RWPE2 (cell line): ENCODE measurements at regions not wholly inside any gene's neighbourhood (a gene's known extent, or its start where the extent isn't known, plus 50 kb on each side); places are given as distances from the start of the nearest gene placed in this dataset.

Source experiments
- ATAC-seq: fragments of 200-7000 bp; cut with Tn5 transposase; 3 replicates; pipeline ENCODE4 v1.9.1; 2021; ENCODE audit warnings: low read depth
- DNase-seq: peaks from one replicate; pipeline ENCODE4 v3.0.0-alpha.2; 2020; ENCODE audit warnings: low spot score
- H3K27ac ChIP-seq: fragments of 450-650 bp; 2 replicates; pipeline ENCODE4 v1.5.1; 2017; ENCODE audit warnings: mild to moderate bottlenecking; ENCODE audit not compliant: poor library complexity, severe bottlenecking
- H3K27me3 ChIP-seq: fragments of 250-450 bp; sonication (Bioruptor Pico); 2 replicates; pipeline ENCODE4 v1.5.1; 2021; ENCODE audit warnings: mild to moderate bottlenecking, moderate library complexity; ENCODE audit not compliant: insufficient read depth, poor library complexity, severe bottlenecking
- H3K36me3 ChIP-seq: fragments of 250-450 bp; sonication (Bioruptor Pico); 2 replicates; pipeline ENCODE4 v1.5.1; 2020; ENCODE audit warnings: low read depth, mild to moderate bottlenecking, moderate library complexity
- H3K4me1 ChIP-seq: fragments of 250-450 bp; sonication (Bioruptor Pico); 2 replicates; pipeline ENCODE4 v1.5.1; 2021; ENCODE audit warnings: mild to moderate bottlenecking, moderate library complexity; ENCODE audit not compliant: insufficient read depth, poor library complexity, severe bottlenecking
- H3K4me3 ChIP-seq: fragments of 250-450 bp; sonication (Bioruptor Pico); 2 replicates; pipeline ENCODE4 v1.5.1; 2021; ENCODE audit warnings: mild to moderate bottlenecking, moderate library complexity; ENCODE audit not compliant: severe bottlenecking
- H3K9me3 ChIP-seq: fragments of 250-450 bp; sonication (Bioruptor Pico); 2 replicates; pipeline ENCODE4 v1.5.1; 2021; ENCODE audit warnings: mild to moderate bottlenecking, moderate library complexity; ENCODE audit not compliant: severe bottlenecking
- TF ChIP-seq, protein P1 (sequence below): fragments of 450-650 bp; IDR thresholded peaks from one replicate; pipeline ENCODE4 v1.5.1; 2017; ENCODE audit warnings: mild to moderate bottlenecking, moderate library complexity; ENCODE audit not compliant: poor library complexity, severe bottlenecking

DNA sequence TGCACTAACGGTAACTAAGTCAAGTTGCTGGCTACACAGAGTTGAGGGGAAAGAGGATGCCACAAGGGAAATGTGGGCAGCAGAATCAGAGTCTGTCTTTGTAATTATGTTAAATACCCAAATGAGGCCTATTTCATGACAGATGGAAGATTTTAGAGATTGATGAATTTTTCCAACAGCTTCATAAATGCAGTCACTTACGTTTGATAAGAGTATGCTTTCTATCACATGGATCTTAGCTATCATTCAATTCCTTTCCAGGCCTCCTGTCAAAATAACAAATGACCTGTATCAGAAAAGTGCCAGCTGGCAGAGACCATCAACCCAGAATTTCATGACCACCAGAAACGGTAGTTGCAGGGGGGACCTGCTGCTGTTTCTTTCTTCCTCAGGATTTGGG, 148.4 kb upstream of the PLPP4 start:
- DNase-seq = no peak

DNA sequence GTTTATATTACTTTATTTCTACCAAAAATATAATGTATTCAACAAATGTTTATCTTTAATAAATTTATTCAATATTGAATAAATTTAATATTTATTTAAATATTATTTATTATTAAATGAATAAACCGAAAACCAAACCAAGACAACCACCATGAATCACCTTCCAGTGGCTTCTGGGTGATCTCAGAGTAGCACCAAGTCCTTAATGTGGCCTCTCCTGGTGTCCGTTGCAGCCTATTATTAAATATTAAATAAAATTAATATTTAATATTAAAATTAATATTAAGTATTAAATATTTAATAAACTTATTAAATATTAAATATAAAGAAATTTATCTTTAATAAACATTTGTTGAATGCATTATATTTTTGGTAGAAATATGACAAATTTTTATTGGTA, 143.3 kb upstream of the PLPP4 start:
- Histone ChIP-seq H3K4me3 (no peak overlapping the region), H3K27ac (no peak overlapping the region), H3K4me1 (no peaks in the 10 kb centered on the region), H3K27me3 (peaks cover 9% of the 10 kb centered on the region), H3K9me3 (no peaks in the 10 kb centered on the region), H3K36me3 (no peaks in the 10 kb centered on the region)
- ATAC-seq (no peak), DNase-seq (no peak)
- TF ChIP-seq, protein P1, sequence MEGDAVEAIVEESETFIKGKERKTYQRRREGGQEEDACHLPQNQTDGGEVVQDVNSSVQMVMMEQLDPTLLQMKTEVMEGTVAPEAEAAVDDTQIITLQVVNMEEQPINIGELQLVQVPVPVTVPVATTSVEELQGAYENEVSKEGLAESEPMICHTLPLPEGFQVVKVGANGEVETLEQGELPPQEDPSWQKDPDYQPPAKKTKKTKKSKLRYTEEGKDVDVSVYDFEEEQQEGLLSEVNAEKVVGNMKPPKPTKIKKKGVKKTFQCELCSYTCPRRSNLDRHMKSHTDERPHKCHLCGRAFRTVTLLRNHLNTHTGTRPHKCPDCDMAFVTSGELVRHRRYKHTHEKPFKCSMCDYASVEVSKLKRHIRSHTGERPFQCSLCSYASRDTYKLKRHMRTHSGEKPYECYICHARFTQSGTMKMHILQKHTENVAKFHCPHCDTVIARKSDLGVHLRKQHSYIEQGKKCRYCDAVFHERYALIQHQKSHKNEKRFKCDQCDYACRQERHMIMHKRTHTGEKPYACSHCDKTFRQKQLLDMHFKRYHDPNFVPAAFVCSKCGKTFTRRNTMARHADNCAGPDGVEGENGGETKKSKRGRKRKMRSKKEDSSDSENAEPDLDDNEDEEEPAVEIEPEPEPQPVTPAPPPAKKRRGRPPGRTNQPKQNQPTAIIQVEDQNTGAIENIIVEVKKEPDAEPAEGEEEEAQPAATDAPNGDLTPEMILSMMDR = no peak

More for the DNA sequence above, 148.4 kb upstream of the PLPP4 start:
- Histone ChIP-seq H3K9me3 (no peaks in the 10 kb centered on the region), H3K27ac (no peak overlapping the region), H3K27me3 (peaks cover 3% of the 10 kb centered on the region), H3K4me3 (no peak overlapping the region), H3K36me3 (no peaks in the 10 kb centered on the region), H3K4me1 (no peaks in the 10 kb centered on the region)
- no peak for ATAC-seq
- TF ChIP-seq, protein P1 = no peak

DNA sequence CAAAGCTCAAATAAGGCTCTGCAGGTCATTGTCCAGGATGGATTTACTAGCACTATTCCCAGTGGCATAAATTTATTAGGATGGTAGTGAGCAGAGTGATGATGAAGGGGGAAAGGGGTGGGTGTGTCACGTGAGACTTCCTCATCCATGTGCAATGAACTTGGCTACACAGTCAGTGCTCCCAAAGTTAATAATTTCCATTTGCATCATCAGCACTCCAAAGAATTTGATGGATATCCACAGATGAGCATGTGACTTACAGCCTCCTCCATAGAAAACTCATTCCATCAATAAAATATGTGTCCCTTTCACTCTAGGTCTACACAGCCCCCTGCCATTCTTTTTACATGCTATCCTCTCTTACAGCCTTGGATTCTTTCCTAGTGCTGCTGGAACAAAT, 142.6 kb upstream of the PLPP4 start:
- DNase-seq (no peak), ATAC-seq (no peak)
- TF ChIP-seq, protein P1 = no peak
- Histone ChIP-seq H3K36me3 (no peaks in the 10 kb centered on the region), H3K4me3 (no peak overlapping the region), H3K27ac (no peak overlapping the region), H3K27me3 (peaks cover 15% of the 10 kb centered on the region), H3K9me3 (no peaks in the 10 kb centered on the region), H3K4me1 (no peaks in the 10 kb centered on the region)

DNA sequence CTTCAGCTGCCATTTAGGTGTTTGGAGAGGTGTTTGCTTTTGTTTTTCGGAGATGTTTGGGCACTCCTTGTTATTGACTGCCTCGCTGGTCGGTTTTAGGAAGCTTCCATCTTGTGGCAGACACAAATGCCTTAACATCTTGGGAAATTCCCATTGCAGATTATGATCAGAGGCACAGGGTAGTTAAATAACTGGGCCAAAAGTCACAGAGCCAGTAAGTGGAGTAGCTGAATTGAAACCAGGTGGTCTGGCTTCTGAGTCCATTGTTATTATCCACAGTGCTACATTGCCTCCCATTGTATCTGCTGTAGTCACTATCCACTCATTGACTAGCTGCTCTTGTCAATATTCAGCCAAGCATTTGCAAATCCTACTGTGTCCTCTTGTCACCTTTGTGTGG, 138.2 kb upstream of the PLPP4 start:
- TF ChIP-seq, protein P1 = no peak
- DNase-seq = no peak
- Histone ChIP-seq H3K4me1 (no peaks in the 10 kb centered on the region), H3K27ac (no peak overlapping the region), H3K9me3 (no peaks in the 10 kb centered on the region), H3K27me3 (peaks cover 15% of the 10 kb centered on the region), H3K4me3 (no peak overlapping the region), H3K36me3 (no peaks in the 10 kb centered on the region)
- ATAC-seq = no peak

DNA sequence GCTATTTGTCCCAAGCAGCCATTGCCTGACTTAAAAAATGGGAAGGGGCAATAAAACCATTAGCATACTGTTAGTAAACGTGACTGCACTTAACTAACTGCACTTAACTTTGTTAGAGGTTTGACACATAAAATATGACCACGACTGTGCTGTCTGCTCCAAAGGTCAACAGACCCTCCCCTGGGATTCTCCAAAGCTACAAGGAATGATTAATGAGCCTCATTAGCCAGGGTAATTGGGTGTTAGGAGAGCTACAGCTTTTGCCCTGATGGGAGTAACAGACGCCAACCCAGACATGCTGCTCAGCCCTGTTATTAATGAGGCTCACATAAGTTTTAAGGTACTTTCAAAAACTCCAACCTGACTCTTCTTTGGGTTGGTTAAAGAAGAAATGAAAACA, 129.4 kb upstream of the PLPP4 start:
- no peak for DNase-seq
- TF ChIP-seq, protein P1 = no peak
- no peak overlapping the region for H3K4me3 ChIP-seq
- no peak for ATAC-seq
- no peaks in the 10 kb centered on the region for H3K9me3 ChIP-seq
- H3K27ac ChIP-seq = no peak overlapping the region
- no peaks in the 10 kb centered on the region for H3K4me1 ChIP-seq
- no peaks in the 10 kb centered on the region for H3K36me3 ChIP-seq
- no peaks in the 10 kb centered on the region for H3K27me3 ChIP-seq
